ENCODE measurements at regions not wholly inside any gene's neighbourhood (a gene's known extent, or its start where the extent isn't known, plus 50 kb on each side); places are given as distances from the start of the nearest gene placed in this dataset.

DNA sequence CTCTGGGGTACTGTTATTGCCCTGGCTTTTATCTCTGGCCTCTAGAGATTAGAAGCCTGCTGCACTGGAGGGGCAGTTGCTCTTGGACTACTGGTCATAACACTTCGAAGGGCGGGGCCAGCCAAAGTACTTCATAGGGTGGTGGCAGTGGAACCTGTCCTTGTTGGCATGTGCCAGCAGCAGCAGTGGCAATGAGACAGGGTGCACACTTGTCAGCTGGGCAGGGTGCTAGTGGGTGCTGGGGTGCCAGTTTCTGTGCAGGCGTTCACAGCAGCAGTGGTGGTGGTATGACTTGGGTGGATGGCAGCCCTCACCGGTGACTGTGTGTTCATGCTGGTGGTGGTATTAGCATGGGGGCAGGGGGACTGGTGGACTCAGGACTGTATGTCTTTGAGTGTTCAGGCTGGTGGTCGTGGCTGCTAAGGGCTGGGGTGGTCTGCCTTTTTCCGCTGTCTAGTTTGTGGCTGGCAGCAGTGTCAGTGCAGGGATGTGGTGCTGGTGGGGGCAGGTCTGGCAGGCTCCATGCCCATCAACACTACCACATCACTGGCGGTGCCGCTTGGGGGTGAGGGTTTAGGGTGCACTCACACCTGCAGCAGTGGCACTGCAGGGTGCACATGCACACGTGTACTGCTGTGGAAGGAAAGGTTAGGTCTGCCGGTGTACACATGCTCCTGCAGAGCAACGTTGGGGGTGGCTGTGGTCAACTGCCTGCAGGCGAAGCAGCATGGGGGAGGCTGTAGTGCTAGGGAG is 176.1 kb upstream of the CDC14C start:
- POLR2A ChIA-PET (ENCODE audit: low non-redundant PET) = no interaction called here
- Histone ChIP-seq H3K9me3 (ENCODE audit: low read depth, low read length, poor library complexity, severe bottlenecking) (peaks cover 4% of the 10 kb centered on the region), H3K36me3 (ENCODE audit: insufficient read depth, low read length, poor library complexity, severe bottlenecking) (no peaks in the 10 kb centered on the region), H3K27me3 (replicated peaks; ENCODE audit: insufficient read depth, low read depth, low read length, poor library complexity) (no peaks in the 10 kb centered on the region), H3K4me3 (ENCODE audit: low read depth, low read length, poor library complexity, severe bottlenecking) (no peak overlapping the region), H3K27ac (ENCODE audit: low read depth, low read length, poor library complexity, severe bottlenecking) (no peak overlapping the region), H3K4me1 (ENCODE audit: insufficient read depth, low read length, poor library complexity, severe bottlenecking) (no peaks in the 10 kb centered on the region)
- intact Hi-C loops (cut with micrococcal nuclease; ENCODE audit: unreplicated experiment) = no loop called here
- CTCF ChIA-PET = no interaction called here
- TF ChIP-seq, protein P1, sequence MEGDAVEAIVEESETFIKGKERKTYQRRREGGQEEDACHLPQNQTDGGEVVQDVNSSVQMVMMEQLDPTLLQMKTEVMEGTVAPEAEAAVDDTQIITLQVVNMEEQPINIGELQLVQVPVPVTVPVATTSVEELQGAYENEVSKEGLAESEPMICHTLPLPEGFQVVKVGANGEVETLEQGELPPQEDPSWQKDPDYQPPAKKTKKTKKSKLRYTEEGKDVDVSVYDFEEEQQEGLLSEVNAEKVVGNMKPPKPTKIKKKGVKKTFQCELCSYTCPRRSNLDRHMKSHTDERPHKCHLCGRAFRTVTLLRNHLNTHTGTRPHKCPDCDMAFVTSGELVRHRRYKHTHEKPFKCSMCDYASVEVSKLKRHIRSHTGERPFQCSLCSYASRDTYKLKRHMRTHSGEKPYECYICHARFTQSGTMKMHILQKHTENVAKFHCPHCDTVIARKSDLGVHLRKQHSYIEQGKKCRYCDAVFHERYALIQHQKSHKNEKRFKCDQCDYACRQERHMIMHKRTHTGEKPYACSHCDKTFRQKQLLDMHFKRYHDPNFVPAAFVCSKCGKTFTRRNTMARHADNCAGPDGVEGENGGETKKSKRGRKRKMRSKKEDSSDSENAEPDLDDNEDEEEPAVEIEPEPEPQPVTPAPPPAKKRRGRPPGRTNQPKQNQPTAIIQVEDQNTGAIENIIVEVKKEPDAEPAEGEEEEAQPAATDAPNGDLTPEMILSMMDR (conservative IDR thresholded peaks at IDR 0.05; ENCODE audit: low read depth, low read length) = no peak
- TF ChIP-seq EZH2 (IDR thresholded peaks at IDR 0.05; ENCODE audit: borderline replicate concordance, low read depth, low read length, poor library complexity, severe bottlenecking) = no peak
- no TSS peak for BruUV-seq (replicated peaks)
- no peak for DNase-seq (ENCODE audit: low spot score)

GRCh38 chr7:48755061-48755555 is 169.2 kb upstream of the CDC14C start:
- intact Hi-C loops (cut with micrococcal nuclease; ENCODE audit: unreplicated experiment) = no loop called here
- H3K4me3 ChIP-seq (ENCODE audit: low read depth, low read length, poor library complexity, severe bottlenecking) = no peak overlapping the region
- no peaks in the 10 kb centered on the region for H3K9me3 ChIP-seq (ENCODE audit: low read depth, low read length, poor library complexity, severe bottlenecking)
- no peak overlapping the region for H3K27ac ChIP-seq (ENCODE audit: low read depth, low read length, poor library complexity, severe bottlenecking)
- no peaks in the 10 kb centered on the region for H3K27me3 ChIP-seq (replicated peaks; ENCODE audit: insufficient read depth, low read depth, low read length, poor library complexity)
- ChIA-PET CTCF (no interaction called here), POLR2A (ENCODE audit: low non-redundant PET) (no interaction called here)
- BruUV-seq (replicated peaks) = no TSS peak
- no peak for DNase-seq (ENCODE audit: low spot score)
- no peaks in the 10 kb centered on the region for H3K4me1 ChIP-seq (ENCODE audit: insufficient read depth, low read length, poor library complexity, severe bottlenecking)
- no peak for TF ChIP-seq EZH2 (IDR thresholded peaks at IDR 0.05; ENCODE audit: borderline replicate concordance, low read depth, low read length, poor library complexity, severe bottlenecking)
- TF ChIP-seq, protein P1 (conservative IDR thresholded peaks at IDR 0.05; ENCODE audit: low read depth, low read length) = no peak
- no peaks in the 10 kb centered on the region for H3K36me3 ChIP-seq (ENCODE audit: insufficient read depth, low read length, poor library complexity, severe bottlenecking)

DNA sequence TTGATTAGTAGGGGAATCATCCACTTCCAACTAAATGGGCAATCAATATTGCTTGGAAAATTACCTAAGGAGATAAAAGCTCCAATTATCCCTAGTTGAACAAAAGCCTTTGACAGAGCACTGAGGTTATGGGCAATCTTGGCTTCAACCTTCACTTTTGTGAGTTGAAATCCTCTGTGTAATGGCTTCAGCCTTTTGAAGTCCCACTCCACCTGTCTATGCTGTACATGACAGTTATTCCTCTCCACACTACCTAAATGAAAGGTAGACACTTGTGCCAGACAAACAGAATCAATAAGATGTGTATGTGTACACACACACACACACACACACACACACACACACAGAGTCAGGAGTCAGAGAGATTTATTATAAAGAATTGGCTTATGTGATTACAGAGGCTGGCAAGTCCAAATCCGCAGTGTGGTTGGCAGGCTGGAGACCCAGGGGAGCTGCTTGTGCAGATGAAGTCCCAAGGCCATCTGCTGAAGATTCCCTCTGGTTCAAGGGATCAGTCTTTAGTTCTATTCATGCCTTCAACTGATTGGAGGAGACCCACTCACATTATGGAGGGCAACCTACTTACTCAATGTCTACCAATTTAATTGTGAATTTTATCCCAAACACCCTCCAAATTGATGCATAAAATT is 164.8 kb upstream of the CDC14C start:
- TF ChIP-seq, protein P1 (conservative IDR thresholded peaks at IDR 0.05; ENCODE audit: low read depth, low read length) = no peak
- no peak for TF ChIP-seq EZH2 (IDR thresholded peaks at IDR 0.05; ENCODE audit: borderline replicate concordance, low read depth, low read length, poor library complexity, severe bottlenecking)
- Histone ChIP-seq H3K9me3 (ENCODE audit: low read depth, low read length, poor library complexity, severe bottlenecking) (no peaks in the 10 kb centered on the region), H3K27ac (ENCODE audit: low read depth, low read length, poor library complexity, severe bottlenecking) (no peak overlapping the region), H3K27me3 (replicated peaks; ENCODE audit: insufficient read depth, low read depth, low read length, poor library complexity) (no peaks in the 10 kb centered on the region), H3K4me3 (ENCODE audit: low read depth, low read length, poor library complexity, severe bottlenecking) (no peak overlapping the region), H3K36me3 (ENCODE audit: insufficient read depth, low read length, poor library complexity, severe bottlenecking) (no peaks in the 10 kb centered on the region), H3K4me1 (ENCODE audit: insufficient read depth, low read length, poor library complexity, severe bottlenecking) (no peaks in the 10 kb centered on the region)
- ChIA-PET CTCF (no interaction called here), POLR2A (ENCODE audit: low non-redundant PET) (no interaction called here)
- intact Hi-C loops (cut with micrococcal nuclease; ENCODE audit: unreplicated experiment) = no loop called here
- no TSS peak for BruUV-seq (replicated peaks)
- no peak for DNase-seq (ENCODE audit: low spot score)
